ENCODE measurements at regions not wholly inside any gene's neighbourhood (a gene's known extent, or its start where the extent isn't known, plus 50 kb on each side); places are given as distances from the start of the nearest gene placed in this dataset.

GRCh38 chr1:57803586-57803985, 379.7 kb upstream of the DAB1 start:
- H3K9me1 ChIP-seq (ENCODE audit: control insufficient read depth, insufficient read depth, low read length) = no peaks in the 10 kb centered on the region
- no peak for FAIRE-seq
- ATAC-seq = no peak
- in situ Hi-C loops (cut with MboI) = no loop called here
- intact Hi-C loops (cut with micrococcal nuclease) = no loop called here
- ChIA-PET CTCF (ENCODE audit: low intra/inter-chr PET ratio) (no interaction called here), POLR2A (interaction anchor here (0.5 kb wide), 1 partner anchor 212 kb away, joined by 3 read pairs; no protein-coding TSS in a partner anchor)
- H3K27me3 ChIP-seq (ENCODE audit: control insufficient read depth in 2 of 2, insufficient read depth in 2 of 2, low read length in 2 of 2) = no peaks in the 10 kb centered on the region
- no TSS peak for BruUV-seq (replicated peaks)
- H4K20me1 ChIP-seq (replicated peaks; ENCODE audit: control insufficient read depth, insufficient read depth, low read length) = no peaks in the 10 kb centered on the region
- H3K36me3 ChIP-seq (ENCODE audit: control insufficient read depth, insufficient read depth, low read length) = no peaks in the 10 kb centered on the region
- no peaks in the 10 kb centered on the region for H3K79me2 ChIP-seq (ENCODE audit: control insufficient read depth, insufficient read depth, low read length)
- WGBS (ENCODE audit: insufficient coverage, low coverage, missing lambda C conversion rate) = 2% methylated on average over 3 of the region's 3 CpGs
- no peak overlapping the region for H3K27ac ChIP-seq (ENCODE audit: extremely low read depth, low read depth, low read length)
- TF ChIP-seq FOXP4 (CRISPR knock-in tag; IDR thresholded peaks at IDR 0.05; ENCODE audit: borderline replicate concordance) = no peak
- H3K4me1 ChIP-seq (replicated peaks in 1 of 2; ENCODE audit: control insufficient read depth in 2 of 2, insufficient read depth in 2 of 2, low read length in 2 of 2) = no peaks in the 10 kb centered on the region
- no peaks in the 10 kb centered on the region for H3K9me3 ChIP-seq (replicated peaks; ENCODE audit: control insufficient read depth, insufficient read depth, low read depth, low read length)
- no peak overlapping the region for H2AFZ ChIP-seq (ENCODE audit: low read depth, low read length)
- DNase-seq (ENCODE audit: extremely low read depth in 1 of 4, low spot score in 3 of 4) = no peak
- no peak overlapping the region for H3K9ac ChIP-seq (ENCODE audit: insufficient read depth in 1 of 2, low read depth in 2 of 2, low read length in 2 of 2)
- no peak overlapping the region for H3K4me3 ChIP-seq
- H3K4me2 ChIP-seq (ENCODE audit: insufficient read depth, low read length) = no peak overlapping the region

- in situ Hi-C loops (cut with MboI) = no loop called here
- Histone ChIP-seq H3K27me3 (ENCODE audit: control insufficient read depth in 2 of 2, insufficient read depth in 2 of 2, low read length in 2 of 2) (no peaks in the 10 kb centered on the region), H4K20me1 (replicated peaks; ENCODE audit: control insufficient read depth, insufficient read depth, low read length) (no peaks in the 10 kb centered on the region), H2AFZ (ENCODE audit: low read depth, low read length) (no peak overlapping the region), H3K79me2 (ENCODE audit: control insufficient read depth, insufficient read depth, low read length) (no peaks in the 10 kb centered on the region), H3K9me1 (ENCODE audit: control insufficient read depth, insufficient read depth, low read length) (no peaks in the 10 kb centered on the region), H3K27ac (ENCODE audit: extremely low read depth, low read depth, low read length) (no peak overlapping the region), H3K9me3 (replicated peaks; ENCODE audit: control insufficient read depth, insufficient read depth, low read depth, low read length) (no peaks in the 10 kb centered on the region), H3K4me2 (ENCODE audit: insufficient read depth, low read length) (no peak overlapping the region), H3K36me3 (ENCODE audit: control insufficient read depth, insufficient read depth, low read length) (no peaks in the 10 kb centered on the region), H3K4me1 (replicated peaks in 1 of 2; ENCODE audit: control insufficient read depth in 2 of 2, insufficient read depth in 2 of 2, low read length in 2 of 2) (no peaks in the 10 kb centered on the region; a peak in 1 of 5 replicates), H3K9ac (ENCODE audit: insufficient read depth in 1 of 2, low read depth in 2 of 2, low read length in 2 of 2) (no peak overlapping the region), H3K4me3 (no peak overlapping the region)
- WGBS (ENCODE audit: insufficient coverage, low coverage, missing lambda C conversion rate) = 3% methylated on average over 3 of the region's 3 CpGs
- DNase-seq (ENCODE audit: extremely low read depth in 1 of 4, low spot score in 3 of 4) (no peak), FAIRE-seq (no peak), ATAC-seq (no peak)
- BruUV-seq (replicated peaks) = no TSS peak
- POLR2A ChIA-PET = no interaction called here
- intact Hi-C loops (cut with micrococcal nuclease) = no loop called here
- CTCF ChIA-PET (ENCODE audit: low intra/inter-chr PET ratio) = no interaction called here
- no peak for TF ChIP-seq RREB1 (CRISPR knock-in tag; IDR thresholded peaks at IDR 0.05)
- TF ChIP-seq TCF3 (CRISPR knock-in tag; IDR thresholded peaks at IDR 0.05) = no peak
- TF ChIP-seq ZFX (CRISPR knock-in tag; IDR thresholded peaks at IDR 0.05) = no peak
- no peak for TF ChIP-seq TAF9B (IDR thresholded peaks at IDR 0.05; ENCODE audit: partially characterized antibody)
- no peak for TF ChIP-seq ZNF280B (CRISPR knock-in tag; IDR thresholded peaks at IDR 0.05)
- TF ChIP-seq PPARD (CRISPR knock-in tag; IDR thresholded peaks at IDR 0.05) = no peak
Measured at GRCh38 chr1:57800376-57800775, 376.5 kb upstream of the DAB1 start.

Measured in K562 (cell line).